ENCODE measurements at regions not wholly inside any gene's neighbourhood (a gene's known extent, or its start where the extent isn't known, plus 50 kb on each side); places are given as distances from the start of the nearest gene placed in this dataset.

DNA sequence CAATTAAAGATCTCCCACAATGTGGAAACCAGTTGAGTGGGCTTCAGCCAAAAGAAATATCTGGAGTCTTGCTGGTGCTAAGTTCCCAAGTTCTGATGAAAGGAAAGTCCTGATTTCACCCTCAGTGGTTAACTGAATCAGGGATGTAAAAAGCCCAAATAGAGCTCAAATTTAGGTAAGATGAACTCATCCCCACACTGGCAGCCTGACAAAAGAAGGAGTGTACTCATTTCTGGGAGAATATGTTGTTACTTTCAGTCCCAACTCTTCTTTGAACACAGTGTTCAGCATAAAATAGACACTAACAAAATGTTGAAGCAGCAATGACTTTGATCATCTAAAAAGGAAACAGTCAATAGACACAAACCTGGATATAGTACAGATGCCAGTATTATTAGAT, 91.7 kb downstream of the CHRM3 start:
- no peaks in the 10 kb centered on the region for H3K9me1 ChIP-seq (ENCODE audit: insufficient read depth, low read length)
- no peaks in the 10 kb centered on the region for H3K79me1 ChIP-seq (ENCODE audit: low read depth in 1 of 2, low read length in 2 of 2)
- DNase-seq: no peak
- H4K20me1 ChIP-seq (ENCODE audit: insufficient read depth, low read length): no peaks in the 10 kb centered on the region
- H4K5ac ChIP-seq (ENCODE audit: low read depth, low read length): no peak overlapping the region
- no peaks in the 10 kb centered on the region for H3K27me3 ChIP-seq (ENCODE audit: control insufficient read depth, insufficient read depth, low read length)
- H3K18ac ChIP-seq (ENCODE audit: low read depth, low read length): no peak overlapping the region
- no peak overlapping the region for H3K9ac ChIP-seq (ENCODE audit: low read depth, low read length)
- in situ Hi-C loops (cut with MboI; ENCODE audit: low sequenced_read_pairs): no loop called here
- no peak overlapping the region for H2AFZ ChIP-seq (replicated peaks; ENCODE audit: low read length, poor library complexity)
- no peaks in the 10 kb centered on the region for H3K4me1 ChIP-seq (ENCODE audit: control insufficient read depth, insufficient read depth, low read length)
- no peak overlapping the region for H3K4me2 ChIP-seq (ENCODE audit: low read depth, low read length)
- H3K27ac ChIP-seq (ENCODE audit: insufficient read depth, low read length): no peak overlapping the region
- H2BK120ac ChIP-seq (ENCODE audit: low read depth, low read length): no peak overlapping the region
- H2AK9ac ChIP-seq (replicated peaks; ENCODE audit: low read depth, low read length, poor library complexity): no peak overlapping the region
- H3K9me3 ChIP-seq (ENCODE audit: control insufficient read depth, insufficient read depth, low read length): peaks cover 10% of the 10 kb centered on the region
- no peak overlapping the region for H2AK5ac ChIP-seq (ENCODE audit: low read depth, low read length)
- no peaks in the 10 kb centered on the region for H3K36me3 ChIP-seq (ENCODE audit: control insufficient read depth, insufficient read depth, low read length)
- dilution Hi-C loops (cut with HindIII; ENCODE audit: low sequenced_read_pairs, unreplicated experiment): no loop called here
- H4K8ac ChIP-seq (ENCODE audit: low read depth in 2 of 2, low read length in 2 of 2): no peak overlapping the region
- POLR2A ChIA-PET (ENCODE audit: unreplicated experiment): no interaction called here
- H4K91ac ChIP-seq (ENCODE audit: insufficient read depth, low read depth, low read length): no peak overlapping the region
- H2BK5ac ChIP-seq (ENCODE audit: low read depth, low read length, poor library complexity, severe bottlenecking): no peak overlapping the region
- H3K4me3 ChIP-seq (ENCODE audit: insufficient read depth, low read depth, low read length): no peak overlapping the region
- ATAC-seq (ENCODE audit: low read depth): no peak
- intact Hi-C loops (cut with micrococcal nuclease): no loop called here
- H3K4ac ChIP-seq (ENCODE audit: low read depth, low read length): no peak overlapping the region
- H3K23ac ChIP-seq (ENCODE audit: low read depth, low read length): no peak overlapping the region
- H2BK15ac ChIP-seq (ENCODE audit: low read depth, low read length): no peak overlapping the region
- H3K14ac ChIP-seq (replicated peaks; ENCODE audit: low read depth, low read length): no peak overlapping the region
- H2BK20ac ChIP-seq (ENCODE audit: low read depth, low read length): no peak overlapping the region
- no peak overlapping the region for H3K56ac ChIP-seq (ENCODE audit: extremely low read depth, insufficient read depth, low read length)
- CTCF ChIA-PET: no interaction called here
- TF ChIP-seq CTCF (conservative IDR thresholded peaks at IDR 0.05; ENCODE audit: low read depth, low read length) (no peak), CHD1 (IDR thresholded peaks at IDR 0.05; ENCODE audit: low read depth, low read length) (no peak), POLR2A (IDR thresholded peaks at IDR 0.05; ENCODE audit: low read depth, low read length) (no peak), MAZ (IDR thresholded peaks at IDR 0.05; ENCODE audit: borderline replicate concordance, low read depth, low read length) (no peak), BHLHE40 (IDR thresholded peaks at IDR 0.05; ENCODE audit: low read depth, low read length) (no peak), RAD21 (IDR thresholded peaks at IDR 0.05; ENCODE audit: low read length) (no peak), MXI1 (IDR thresholded peaks at IDR 0.05; ENCODE audit: borderline replicate concordance, low read depth, low read length) (no peak), SMC3 (IDR thresholded peaks at IDR 0.05; ENCODE audit: low read depth, low read length) (no peak), MAFK (IDR thresholded peaks at IDR 0.05; ENCODE audit: low read depth, low read length) (no peak), CEBPB (IDR thresholded peaks at IDR 0.05; ENCODE audit: low read depth, low read length) (no peak), FOS (IDR thresholded peaks at IDR 0.05; ENCODE audit: low read depth, low read length) (no peak), RCOR1 (IDR thresholded peaks at IDR 0.05; ENCODE audit: insufficient replicate concordance, low read length) (no peak), RFX5 (IDR thresholded peaks at IDR 0.05; ENCODE audit: low read depth, low read length) (no peak), NFE2L2 (IDR thresholded peaks at IDR 0.05; ENCODE audit: low read depth, low read length) (no peak)
- TF ChIP-seq, protein P1, sequence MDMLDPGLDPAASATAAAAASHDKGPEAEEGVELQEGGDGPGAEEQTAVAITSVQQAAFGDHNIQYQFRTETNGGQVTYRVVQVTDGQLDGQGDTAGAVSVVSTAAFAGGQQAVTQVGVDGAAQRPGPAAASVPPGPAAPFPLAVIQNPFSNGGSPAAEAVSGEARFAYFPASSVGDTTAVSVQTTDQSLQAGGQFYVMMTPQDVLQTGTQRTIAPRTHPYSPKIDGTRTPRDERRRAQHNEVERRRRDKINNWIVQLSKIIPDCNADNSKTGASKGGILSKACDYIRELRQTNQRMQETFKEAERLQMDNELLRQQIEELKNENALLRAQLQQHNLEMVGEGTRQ (IDR thresholded peaks at IDR 0.05; ENCODE audit: low read depth, low read length): no peak
- TF ChIP-seq, protein P2, sequence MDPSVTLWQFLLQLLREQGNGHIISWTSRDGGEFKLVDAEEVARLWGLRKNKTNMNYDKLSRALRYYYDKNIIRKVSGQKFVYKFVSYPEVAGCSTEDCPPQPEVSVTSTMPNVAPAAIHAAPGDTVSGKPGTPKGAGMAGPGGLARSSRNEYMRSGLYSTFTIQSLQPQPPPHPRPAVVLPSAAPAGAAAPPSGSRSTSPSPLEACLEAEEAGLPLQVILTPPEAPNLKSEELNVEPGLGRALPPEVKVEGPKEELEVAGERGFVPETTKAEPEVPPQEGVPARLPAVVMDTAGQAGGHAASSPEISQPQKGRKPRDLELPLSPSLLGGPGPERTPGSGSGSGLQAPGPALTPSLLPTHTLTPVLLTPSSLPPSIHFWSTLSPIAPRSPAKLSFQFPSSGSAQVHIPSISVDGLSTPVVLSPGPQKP (IDR thresholded peaks at IDR 0.05; ENCODE audit: borderline replicate concordance, low read depth, low read length): no peak
- BruUV-seq (replicated peaks): no TSS peak

All from IMR-90 (cell line).